Activated CD8-positive, alpha-beta T cell treated with anti-CD3 and anti-CD28 coated beads for 36 hours (primary cell): ENCODE measurements at regions not wholly inside any gene's neighbourhood (a gene's known extent, or its start where the extent isn't known, plus 50 kb on each side); places are given as distances from the start of the nearest gene placed in this dataset.

ENCODE experiments used
- ATAC-seq: fragments of 200-7000 bp; cut with Tn5 transposase; one replicate; pipeline ENCODE4 v1.10.0; 2021; ENCODE audit warnings: mild to moderate bottlenecking, moderate library complexity
- CTCF ChIA-PET: fragments of 350-600 bp; sonication (Branson Sonifier 250); formaldehyde crosslinking; loops from one replicate; lab custom pipeline; 2021; ENCODE audit warnings: antibody characterized with exemption; lab: Charles Lee
- POLR2A ChIA-PET: fragments of 350-600 bp; sonication (Branson Sonifier 250); formaldehyde crosslinking; loops from one replicate; lab custom pipeline; 2021; ENCODE audit warnings: antibody characterized with exemption; lab: Charles Lee
- DNase-seq: peaks from one replicate; pipeline ENCODE4 v3.0.0-alpha.2; 2020
- H3K27ac Mint-ChIP-seq: one replicate; pipeline ENCODE4 v1.8.0; 2021; ENCODE audit warnings: mild to moderate bottlenecking, mixed read lengths
- H3K27me3 Mint-ChIP-seq: one replicate; pipeline ENCODE4 v1.8.0; 2021; ENCODE audit warnings: mixed read lengths
- H3K36me3 Mint-ChIP-seq: one replicate; pipeline ENCODE4 v1.8.0; 2021; ENCODE audit warnings: low read depth, mixed read lengths
- H3K4me1 Mint-ChIP-seq: one replicate; pipeline ENCODE4 v1.8.0; 2021; ENCODE audit warnings: low read depth, mixed read lengths
- H3K4me3 Mint-ChIP-seq: one replicate; pipeline ENCODE4 v1.8.0; 2021; ENCODE audit warnings: mild to moderate bottlenecking, moderate library complexity, mixed read lengths
- H3K9me3 Mint-ChIP-seq: one replicate; pipeline ENCODE4 v1.8.0; 2021; ENCODE audit warnings: mixed read lengths
- CTCF ChIP-seq: fragments of 200-600 bp; IDR thresholded peaks from one replicate; pipeline ENCODE4 v1.8.0; 2022; ENCODE audit warnings: antibody characterized with exemption, mild to moderate bottlenecking
- intact Hi-C: fragments of 100-400 bp; cut with micrococcal nuclease; formaldehyde crosslinking; loops from one replicate; pipeline ENCODE4 v1.10.0; 2022

- intact Hi-C loops: no loop called here
- H3K36me3 Mint-ChIP-seq: no peaks in the 10 kb centered on the region
- no peaks in the 10 kb centered on the region for H3K27me3 Mint-ChIP-seq
- peaks cover 4% of the 10 kb centered on the region for H3K9me3 Mint-ChIP-seq
- TF ChIP-seq CTCF: no peak
- CTCF ChIA-PET: no interaction called here
- POLR2A ChIA-PET: no interaction called here
- ATAC-seq (no peak), DNase-seq (no peak)
- no peak overlapping the region for H3K4me3 Mint-ChIP-seq
- no peaks in the 10 kb centered on the region for H3K4me1 Mint-ChIP-seq
- H3K27ac Mint-ChIP-seq: no peak overlapping the region
These were observed 207.9 kb upstream of the HS3ST1 start for GRCh38 chr4:11636551-11636950.

GRCh38 chr4:11636031-11636430 is 207.3 kb upstream of the HS3ST1 start:
- no peaks in the 10 kb centered on the region for H3K36me3 Mint-ChIP-seq
- no peak for TF ChIP-seq CTCF
- ATAC-seq: no peak
- intact Hi-C loops: no loop called here
- ChIA-PET POLR2A (no interaction called here), CTCF (no interaction called here)
- DNase-seq: no peak
- H3K4me1 Mint-ChIP-seq: no peaks in the 10 kb centered on the region
- peaks cover 4% of the 10 kb centered on the region for H3K9me3 Mint-ChIP-seq
- no peaks in the 10 kb centered on the region for H3K27me3 Mint-ChIP-seq
- no peak overlapping the region for H3K27ac Mint-ChIP-seq
- H3K4me3 Mint-ChIP-seq: no peak overlapping the region

- H3K27me3 Mint-ChIP-seq: no peaks in the 10 kb centered on the region
- no peak for TF ChIP-seq CTCF
- ChIA-PET POLR2A (no interaction called here), CTCF (no interaction called here)
- no peaks in the 10 kb centered on the region for H3K36me3 Mint-ChIP-seq
- H3K4me3 Mint-ChIP-seq: no peak overlapping the region
- intact Hi-C loops: no loop called here
- no peak for DNase-seq
- ATAC-seq: no peak
- peaks cover 4% of the 10 kb centered on the region for H3K9me3 Mint-ChIP-seq
- H3K4me1 Mint-ChIP-seq: no peaks in the 10 kb centered on the region
- H3K27ac Mint-ChIP-seq: no peak overlapping the region
These were observed 206.6 kb upstream of the HS3ST1 start for GRCh38 chr4:11635342-11635741.

GRCh38 chr4:11634283-11634682 is 205.6 kb upstream of the HS3ST1 start:
- H3K4me1 Mint-ChIP-seq: no peaks in the 10 kb centered on the region
- H3K27me3 Mint-ChIP-seq: no peaks in the 10 kb centered on the region
- POLR2A ChIA-PET: no interaction called here
- DNase-seq: no peak
- ATAC-seq: no peak
- no peaks in the 10 kb centered on the region for H3K36me3 Mint-ChIP-seq
- H3K27ac Mint-ChIP-seq: no peak overlapping the region
- intact Hi-C loops: no loop called here
- peaks cover 4% of the 10 kb centered on the region for H3K9me3 Mint-ChIP-seq
- no peak overlapping the region for H3K4me3 Mint-ChIP-seq
- CTCF ChIA-PET: interaction anchor here (0.8 kb wide), 1 partner anchor 129 kb away, joined by 3 read pairs; no protein-coding TSS in a partner anchor
- no peak for TF ChIP-seq CTCF

- Mint-ChIP-seq H3K4me1 (no peaks in the 10 kb centered on the region), H3K4me3 (no peak overlapping the region), H3K9me3 (peaks cover under 1% of the 10 kb centered on the region), H3K36me3 (no peaks in the 10 kb centered on the region), H3K27me3 (no peaks in the 10 kb centered on the region), H3K27ac (no peak overlapping the region)
- ChIA-PET POLR2A (no interaction called here), CTCF (interaction anchor here (0.8 kb wide), 1 partner anchor 128 kb away, joined by 3 read pairs; no protein-coding TSS in a partner anchor)
- TF ChIP-seq CTCF: no peak
- DNase-seq (no peak), ATAC-seq (no peak)
- intact Hi-C loops: no loop called here
These were observed 204.7 kb upstream of the HS3ST1 start for GRCh38 chr4:11633430-11633829.
